HEK293 (cell line): ENCODE measurements at regions not wholly inside any gene's neighbourhood (a gene's known extent, or its start where the extent isn't known, plus 50 kb on each side); places are given as distances from the start of the nearest gene placed in this dataset.

Source experiments
- CTCF ChIA-PET: fragments of 350-600 bp; formaldehyde crosslinking; extraction: SDS; loops from one replicate; lab custom pipeline; 2021; ENCODE audit warnings: antibody characterized with exemption; lab: Yijun Ruan, JAX
- POLR2A ChIA-PET: fragments of 300-600 bp; formaldehyde crosslinking; extraction: SDS; loops from one replicate; lab custom pipeline; 2020; ENCODE audit warnings: antibody characterized with exemption, inconsistent platforms; lab: Yijun Ruan, JAX
- H3K27ac ChIP-seq: fragments of 200-500 bp; sonication (Bioruptor generic); 2 replicates; pipeline ENCODE4 v1.5.1; 2014; ENCODE audit warnings: low read depth, low read length, control low read depth, inconsistent platforms; ENCODE audit errors: extremely low read depth
- H3K36me3 ChIP-seq, 2 experiments: fragments of 200-500 bp in 1 of 2; sonication (Bioruptor generic) in 1 of 2; 1 replicate in 1 of 2; 2 replicates in 1 of 2; pipeline ENCODE4 v1.5.1; 2014 to 2017; ENCODE audit warnings: inconsistent platforms in 2 of 2, low read length in 2 of 2; ENCODE audit not compliant: control insufficient read depth in 2 of 2, insufficient read depth in 1 of 2
- H3K4me1 ChIP-seq: fragments of 200-500 bp; sonication (Bioruptor generic); 2 replicates; pipeline ENCODE4 v1.5.1; 2014; ENCODE audit warnings: mild to moderate bottlenecking, low read length, inconsistent platforms; ENCODE audit not compliant: control insufficient read depth, insufficient read depth
- H3K4me3 ChIP-seq: 2 replicates; pipeline ENCODE4 v1.5.1; 2011; ENCODE audit warnings: low read depth, mild to moderate bottlenecking, control low read depth, low read length, moderate library complexity
- H3K9me3 ChIP-seq: fragments of 200-500 bp; sonication (Bioruptor generic); 2 replicates; pipeline ENCODE4 v1.5.1; 2014; ENCODE audit warnings: low read depth, low read length, inconsistent platforms; ENCODE audit not compliant: control insufficient read depth, insufficient read depth
- BCL11B ChIP-seq: fragments of 450-650 bp; formaldehyde crosslinking; IDR thresholded peaks from 2 replicates; pipeline ENCODE4 v1.5.1; 2016; ENCODE audit warnings: low read depth, missing biosample characterization, missing genetic modification characterization
- BCL6B ChIP-seq: fragments of 450-650 bp; formaldehyde crosslinking; IDR thresholded peaks from 2 replicates; pipeline ENCODE4 v1.5.1; 2017; ENCODE audit warnings: missing biosample characterization, missing genetic modification characterization
- HOXD13 ChIP-seq: sonication (generic); formaldehyde crosslinking; IDR thresholded peaks from 2 replicates; pipeline ENCODE4 v1.8.0; 2022; ENCODE audit warnings: missing genetic modification reagents, borderline replicate concordance
- MYNN ChIP-seq: fragments of 450-650 bp; formaldehyde crosslinking; IDR thresholded peaks from 2 replicates; pipeline ENCODE4 v1.5.1; 2016; ENCODE audit warnings: missing biosample characterization, missing genetic modification characterization, borderline replicate concordance
- RBAK ChIP-seq: fragments of 450-650 bp; formaldehyde crosslinking; IDR thresholded peaks from 2 replicates; pipeline ENCODE4 v1.5.1; 2016; ENCODE audit warnings: missing biosample characterization, missing genetic modification characterization
- TRIM28 ChIP-seq: IDR thresholded peaks from 2 replicates; pipeline ENCODE4 v1.6.1; 2011; ENCODE audit warnings: low read length, control low read depth, borderline replicate concordance
- ZEB2 ChIP-seq: fragments of 450-650 bp; formaldehyde crosslinking; IDR thresholded peaks from 2 replicates; pipeline ENCODE4 v1.5.1; 2016; ENCODE audit warnings: missing biosample characterization, missing genetic modification characterization
- ZNF138 ChIP-seq: fragments of 450-650 bp; formaldehyde crosslinking; IDR thresholded peaks from 2 replicates; pipeline ENCODE4 v1.5.1; 2016; ENCODE audit warnings: missing biosample characterization, missing genetic modification characterization, borderline replicate concordance
- ZNF157 ChIP-seq: fragments of 450-650 bp; formaldehyde crosslinking; IDR thresholded peaks from 2 replicates; pipeline ENCODE4 v1.5.1; 2016; ENCODE audit warnings: missing biosample characterization, missing genetic modification characterization
- ZNF311 ChIP-seq: fragments of 450-650 bp; formaldehyde crosslinking; IDR thresholded peaks from 2 replicates; pipeline ENCODE4 v1.5.1; 2017; ENCODE audit warnings: missing biosample characterization, missing genetic modification characterization, borderline replicate concordance
- ZNF366 ChIP-seq: fragments of 450-650 bp; formaldehyde crosslinking; conservative IDR thresholded peaks from 2 replicates; pipeline ENCODE4 v1.5.1; 2016; ENCODE audit warnings: missing biosample characterization, missing genetic modification characterization
- ZNF37A ChIP-seq: fragments of 450-650 bp; IDR thresholded peaks from 2 replicates; pipeline ENCODE4 v1.5.1; 2018; ENCODE audit warnings: missing biosample characterization, missing genetic modification characterization
- ZNF433 ChIP-seq: fragments of 450-650 bp; formaldehyde crosslinking; IDR thresholded peaks from 2 replicates; pipeline ENCODE4 v1.5.1; 2016; ENCODE audit warnings: missing biosample characterization, missing genetic modification characterization, low read depth
- ZNF529 ChIP-seq: fragments of 450-650 bp; formaldehyde crosslinking; IDR thresholded peaks from 2 replicates; pipeline ENCODE4 v1.5.1; 2017; ENCODE audit warnings: missing genetic modification characterization, missing biosample characterization; ENCODE audit not compliant: insufficient replicate concordance
- ZNF571 ChIP-seq: fragments of 450-650 bp; formaldehyde crosslinking; IDR thresholded peaks from 2 replicates; pipeline ENCODE4 v1.5.0; 2017; ENCODE audit warnings: missing biosample characterization, missing genetic modification characterization
- ZNF621 ChIP-seq: fragments of 450-650 bp; formaldehyde crosslinking; IDR thresholded peaks from 2 replicates; pipeline ENCODE4 v1.5.1; 2017; ENCODE audit warnings: missing biosample characterization, missing genetic modification characterization
- ZNF654 ChIP-seq: fragments of 450-650 bp; formaldehyde crosslinking; IDR thresholded peaks from 2 replicates; pipeline ENCODE4 v1.5.1; 2016; ENCODE audit warnings: low read depth, missing biosample characterization, missing genetic modification characterization
- ZNF658 ChIP-seq: fragments of 450-650 bp; formaldehyde crosslinking; IDR thresholded peaks from 2 replicates; pipeline ENCODE4; 2016; ENCODE audit warnings: missing biosample characterization, missing genetic modification characterization
- ZNF660 ChIP-seq: fragments of 450-650 bp; IDR thresholded peaks from 2 replicates; pipeline ENCODE4 v1.5.1; 2018; ENCODE audit warnings: missing biosample characterization, mild to moderate bottlenecking, missing genetic modification characterization
- ZNF670 ChIP-seq: fragments of 450-650 bp; formaldehyde crosslinking; IDR thresholded peaks from 2 replicates; pipeline ENCODE4 v1.5.1; 2016; ENCODE audit warnings: missing biosample characterization, missing genetic modification characterization, low read depth
- ZNF785 ChIP-seq: fragments of 450-650 bp; formaldehyde crosslinking; IDR thresholded peaks from 2 replicates; pipeline ENCODE4 v1.5.1; 2016; ENCODE audit warnings: missing biosample characterization, missing genetic modification characterization
- ZNF791 ChIP-seq: fragments of 450-650 bp; formaldehyde crosslinking; IDR thresholded peaks from 2 replicates; pipeline ENCODE4 v1.5.1; 2016; ENCODE audit warnings: missing biosample characterization, missing genetic modification characterization
- ZXDB ChIP-seq: fragments of 450-650 bp; formaldehyde crosslinking; IDR thresholded peaks from 2 replicates; pipeline ENCODE4 v1.5.1; 2016; ENCODE audit warnings: missing biosample characterization, missing genetic modification characterization
- TF ChIP-seq, protein P1 (sequence below): fragments of 450-650 bp; formaldehyde crosslinking; IDR thresholded peaks from 2 replicates; pipeline ENCODE4 v1.5.1; 2016; ENCODE audit warnings: missing biosample characterization, missing genetic modification characterization
- TF ChIP-seq, protein P2 (sequence below): fragments of 450-650 bp; formaldehyde crosslinking; IDR thresholded peaks from 2 replicates; pipeline ENCODE4 v1.5.1; 2016; ENCODE audit warnings: missing biosample characterization, missing genetic modification characterization
- TF ChIP-seq, protein P3 (sequence below): fragments of 450-650 bp; formaldehyde crosslinking; IDR thresholded peaks from 2 replicates; pipeline ENCODE4 v1.5.1; 2016; ENCODE audit warnings: missing biosample characterization, missing genetic modification characterization

DNA sequence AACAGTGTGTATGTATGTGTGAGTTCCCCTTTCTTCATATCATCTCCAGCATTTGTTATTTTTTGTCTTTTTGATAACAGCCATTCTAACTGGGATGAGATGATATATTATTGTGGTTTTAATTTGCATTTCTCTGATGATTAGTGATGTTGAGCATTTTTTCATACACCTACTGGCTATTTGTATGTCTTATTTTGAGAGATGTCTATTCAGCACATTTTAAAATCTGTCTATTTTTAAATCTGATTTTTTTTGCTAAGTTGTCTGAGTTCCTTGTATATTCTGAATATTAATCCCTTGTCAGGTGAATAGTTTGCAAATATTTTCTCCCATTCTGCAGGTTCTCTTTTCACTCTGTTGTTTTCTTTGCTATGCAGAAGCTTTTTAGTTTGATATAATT, 469.1 kb downstream of the FUT8 start:
- no peaks in the 10 kb centered on the region for H3K9me3 ChIP-seq
- ChIA-PET CTCF (no interaction called here), POLR2A (no interaction called here)
- no peak overlapping the region for H3K27ac ChIP-seq
- H3K4me3 ChIP-seq, result no peak overlapping the region
- TF ChIP-seq ZNF621 (no peak), ZXDB (tag by site-specific recombination) (no peak), ZNF654 (tag by site-specific recombination) (no peak), ZNF37A (tag by site-specific recombination) (no peak), HOXD13 (CRISPR knock-in tag) (no peak), ZNF138 (no peak), ZNF529 (no peak), MYNN (tag by site-specific recombination) (no peak), ZNF433 (tag by site-specific recombination) (no peak), ZNF157 (no peak), ZNF366 (no peak), ZNF311 (no peak), ZEB2 (tag by site-specific recombination) (no peak)
- TF ChIP-seq, protein P1, sequence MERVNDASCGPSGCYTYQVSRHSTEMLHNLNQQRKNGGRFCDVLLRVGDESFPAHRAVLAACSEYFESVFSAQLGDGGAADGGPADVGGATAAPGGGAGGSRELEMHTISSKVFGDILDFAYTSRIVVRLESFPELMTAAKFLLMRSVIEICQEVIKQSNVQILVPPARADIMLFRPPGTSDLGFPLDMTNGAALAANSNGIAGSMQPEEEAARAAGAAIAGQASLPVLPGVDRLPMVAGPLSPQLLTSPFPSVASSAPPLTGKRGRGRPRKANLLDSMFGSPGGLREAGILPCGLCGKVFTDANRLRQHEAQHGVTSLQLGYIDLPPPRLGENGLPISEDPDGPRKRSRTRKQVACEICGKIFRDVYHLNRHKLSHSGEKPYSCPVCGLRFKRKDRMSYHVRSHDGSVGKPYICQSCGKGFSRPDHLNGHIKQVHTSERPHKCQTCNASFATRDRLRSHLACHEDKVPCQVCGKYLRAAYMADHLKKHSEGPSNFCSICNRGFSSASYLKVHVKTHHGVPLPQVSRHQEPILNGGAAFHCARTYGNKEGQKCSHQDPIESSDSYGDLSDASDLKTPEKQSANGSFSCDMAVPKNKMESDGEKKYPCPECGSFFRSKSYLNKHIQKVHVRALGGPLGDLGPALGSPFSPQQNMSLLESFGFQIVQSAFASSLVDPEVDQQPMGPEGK, result no peak
- no peaks in the 10 kb centered on the region for H3K4me1 ChIP-seq
- H3K36me3 ChIP-seq, result no peaks in the 10 kb centered on the region

- H3K27ac ChIP-seq, result no peak overlapping the region
- H3K36me3 ChIP-seq, result no peaks in the 10 kb centered on the region
- no peak for TF ChIP-seq ZNF571 (tag by site-specific recombination)
- TF ChIP-seq ZNF658 (tag by site-specific recombination), result no peak
- no peak for TF ChIP-seq ZNF660
- TF ChIP-seq, protein P2, sequence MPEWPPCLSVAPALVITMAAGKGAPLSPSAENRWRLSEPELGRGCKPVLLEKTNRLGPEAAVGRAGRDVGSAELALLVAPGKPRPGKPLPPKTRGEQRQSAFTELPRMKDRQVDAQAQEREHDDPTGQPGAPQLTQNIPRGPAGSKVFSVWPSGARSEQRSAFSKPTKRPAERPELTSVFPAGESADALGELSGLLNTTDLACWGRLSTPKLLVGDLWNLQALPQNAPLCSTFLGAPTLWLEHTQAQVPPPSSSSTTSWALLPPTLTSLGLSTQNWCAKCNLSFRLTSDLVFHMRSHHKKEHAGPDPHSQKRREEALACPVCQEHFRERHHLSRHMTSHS (tag by site-specific recombination), result no peak
- no peak for TF ChIP-seq RBAK (tag by site-specific recombination)
- TF ChIP-seq ZNF785, result no peak
- TF ChIP-seq BCL6B (tag by site-specific recombination), result no peak
- TF ChIP-seq ZNF670 (tag by site-specific recombination), result no peak
- no peak for TF ChIP-seq TRIM28
- TF ChIP-seq ZNF791 (tag by site-specific recombination), result no peak
- no peak for TF ChIP-seq BCL11B (tag by site-specific recombination)
- TF ChIP-seq, protein P3, sequence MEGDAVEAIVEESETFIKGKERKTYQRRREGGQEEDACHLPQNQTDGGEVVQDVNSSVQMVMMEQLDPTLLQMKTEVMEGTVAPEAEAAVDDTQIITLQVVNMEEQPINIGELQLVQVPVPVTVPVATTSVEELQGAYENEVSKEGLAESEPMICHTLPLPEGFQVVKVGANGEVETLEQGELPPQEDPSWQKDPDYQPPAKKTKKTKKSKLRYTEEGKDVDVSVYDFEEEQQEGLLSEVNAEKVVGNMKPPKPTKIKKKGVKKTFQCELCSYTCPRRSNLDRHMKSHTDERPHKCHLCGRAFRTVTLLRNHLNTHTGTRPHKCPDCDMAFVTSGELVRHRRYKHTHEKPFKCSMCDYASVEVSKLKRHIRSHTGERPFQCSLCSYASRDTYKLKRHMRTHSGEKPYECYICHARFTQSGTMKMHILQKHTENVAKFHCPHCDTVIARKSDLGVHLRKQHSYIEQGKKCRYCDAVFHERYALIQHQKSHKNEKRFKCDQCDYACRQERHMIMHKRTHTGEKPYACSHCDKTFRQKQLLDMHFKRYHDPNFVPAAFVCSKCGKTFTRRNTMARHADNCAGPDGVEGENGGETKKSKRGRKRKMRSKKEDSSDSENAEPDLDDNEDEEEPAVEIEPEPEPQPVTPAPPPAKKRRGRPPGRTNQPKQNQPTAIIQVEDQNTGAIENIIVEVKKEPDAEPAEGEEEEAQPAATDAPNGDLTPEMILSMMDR (tag by site-specific recombination), result no peak
- ChIA-PET POLR2A (no interaction called here), CTCF (no interaction called here)
- H3K4me3 ChIP-seq, result no peak overlapping the region
- no peaks in the 10 kb centered on the region for H3K9me3 ChIP-seq
- no peaks in the 10 kb centered on the region for H3K4me1 ChIP-seq
Observed at GRCh38 chr14:65888677-65889076, 476.1 kb downstream of the FUT8 start.
